ENCODE measurements at regions not wholly inside any gene's neighbourhood (a gene's known extent, or its start where the extent isn't known, plus 50 kb on each side); places are given as distances from the start of the nearest gene placed in this dataset.

- intact Hi-C loops (cut with micrococcal nuclease; ENCODE audit: unreplicated experiment), result no loop called here
- no peak overlapping the region for H2AFZ ChIP-seq
- no peaks in the 10 kb centered on the region for H3K9me2 ChIP-seq (ENCODE audit: insufficient read depth)
- no peak for DNase-seq
- H3K79me2 ChIP-seq (ENCODE audit: low read depth), result no peaks in the 10 kb centered on the region
- no peaks in the 10 kb centered on the region for H3K4me1 ChIP-seq (replicated peaks; ENCODE audit: insufficient read depth)
- ChIA-PET POLR2A (ENCODE audit: unreplicated experiment) (no interaction called here), CTCF (no interaction called here)
- H3K4me2 ChIP-seq, result no peak overlapping the region
- H4K20me1 ChIP-seq (ENCODE audit: insufficient read depth), result no peaks in the 10 kb centered on the region
- H3K27ac ChIP-seq, result no peak overlapping the region
- H3K27me3 ChIP-seq (ENCODE audit: insufficient read depth, low read depth), result no peaks in the 10 kb centered on the region
- H3K36me3 ChIP-seq (ENCODE audit: low read depth), result no peaks in the 10 kb centered on the region
- no TSS peak for BruUV-seq (replicated peaks)
- no peaks in the 10 kb centered on the region for H3K9me3 ChIP-seq (ENCODE audit: insufficient read depth, low read depth)
- H3F3A ChIP-seq (ENCODE audit: insufficient read depth, low read depth), result no peaks in the 10 kb centered on the region
- TF ChIP-seq EZH2 (IDR thresholded peaks at IDR 0.05; ENCODE audit: low read depth) (no peak), CTCF (conservative IDR thresholded peaks at IDR 0.05) (no peak)
- no peak overlapping the region for H3K4me3 ChIP-seq
Observed at GRCh38 chr5:81896764-81897163, 75.1 kb upstream of the ATG10 start.

- intact Hi-C loops (cut with micrococcal nuclease; ENCODE audit: unreplicated experiment), result no loop called here
- ChIA-PET POLR2A (ENCODE audit: unreplicated experiment) (no interaction called here), CTCF (no interaction called here)
- no peaks in the 10 kb centered on the region for H3K4me1 ChIP-seq (replicated peaks; ENCODE audit: insufficient read depth)
- H3K27ac ChIP-seq, result no peak overlapping the region
- no peaks in the 10 kb centered on the region for H3K9me3 ChIP-seq (ENCODE audit: insufficient read depth, low read depth)
- no peaks in the 10 kb centered on the region for H3K27me3 ChIP-seq (ENCODE audit: insufficient read depth, low read depth)
- no TSS peak for BruUV-seq (replicated peaks)
- H4K20me1 ChIP-seq (ENCODE audit: insufficient read depth), result no peaks in the 10 kb centered on the region
- TF ChIP-seq CTCF (conservative IDR thresholded peaks at IDR 0.05), result no peak
- no peak for TF ChIP-seq EZH2 (IDR thresholded peaks at IDR 0.05; ENCODE audit: low read depth)
- H3K79me2 ChIP-seq (ENCODE audit: low read depth), result no peaks in the 10 kb centered on the region
- H2AFZ ChIP-seq, result no peak overlapping the region
- no peak overlapping the region for H3K4me3 ChIP-seq
- H3K36me3 ChIP-seq (ENCODE audit: low read depth), result no peaks in the 10 kb centered on the region
- no peaks in the 10 kb centered on the region for H3F3A ChIP-seq (ENCODE audit: insufficient read depth, low read depth)
- H3K9me2 ChIP-seq (ENCODE audit: insufficient read depth), result no peaks in the 10 kb centered on the region
- H3K4me2 ChIP-seq, result no peak overlapping the region
- no peak for DNase-seq
Observed at GRCh38 chr5:81895307-81895706, 76.5 kb upstream of the ATG10 start.

- no peak overlapping the region for H2AFZ ChIP-seq
- H3K27ac ChIP-seq, result no peak overlapping the region
- TF ChIP-seq EZH2 (IDR thresholded peaks at IDR 0.05; ENCODE audit: low read depth), result no peak
- TF ChIP-seq CTCF (conservative IDR thresholded peaks at IDR 0.05), result no peak
- H3K4me1 ChIP-seq (replicated peaks; ENCODE audit: insufficient read depth), result no peaks in the 10 kb centered on the region
- ChIA-PET CTCF (no interaction called here), POLR2A (ENCODE audit: unreplicated experiment) (no interaction called here)
- no peaks in the 10 kb centered on the region for H3K36me3 ChIP-seq (ENCODE audit: low read depth)
- intact Hi-C loops (cut with micrococcal nuclease; ENCODE audit: unreplicated experiment), result no loop called here
- no peaks in the 10 kb centered on the region for H3K27me3 ChIP-seq (ENCODE audit: insufficient read depth, low read depth)
- H3F3A ChIP-seq (ENCODE audit: insufficient read depth, low read depth), result no peaks in the 10 kb centered on the region
- no peak overlapping the region for H3K4me3 ChIP-seq
- no peak overlapping the region for H3K4me2 ChIP-seq
- BruUV-seq (replicated peaks), result no TSS peak
- no peaks in the 10 kb centered on the region for H3K79me2 ChIP-seq (ENCODE audit: low read depth)
- no peaks in the 10 kb centered on the region for H3K9me3 ChIP-seq (ENCODE audit: insufficient read depth, low read depth)
- H4K20me1 ChIP-seq (ENCODE audit: insufficient read depth), result no peaks in the 10 kb centered on the region
- no peak for DNase-seq
- H3K9me2 ChIP-seq (ENCODE audit: insufficient read depth), result no peaks in the 10 kb centered on the region
Observed at GRCh38 chr5:81893961-81894360, 77.9 kb upstream of the ATG10 start.

Data from PC-9 (cell line).